Dedifferentiated amniotic fluid mesenchymal stem cell (primary cell): ENCODE measurements at regions not wholly inside any gene's neighbourhood (a gene's known extent, or its start where the extent isn't known, plus 50 kb on each side); places are given as distances from the start of the nearest gene placed in this dataset.

ENCODE experiments used
- DNase-seq: peaks from one replicate; pipeline ENCODE4 v3.0.0-alpha.2; 2016; ENCODE audit errors: extremely low spot score

DNA sequence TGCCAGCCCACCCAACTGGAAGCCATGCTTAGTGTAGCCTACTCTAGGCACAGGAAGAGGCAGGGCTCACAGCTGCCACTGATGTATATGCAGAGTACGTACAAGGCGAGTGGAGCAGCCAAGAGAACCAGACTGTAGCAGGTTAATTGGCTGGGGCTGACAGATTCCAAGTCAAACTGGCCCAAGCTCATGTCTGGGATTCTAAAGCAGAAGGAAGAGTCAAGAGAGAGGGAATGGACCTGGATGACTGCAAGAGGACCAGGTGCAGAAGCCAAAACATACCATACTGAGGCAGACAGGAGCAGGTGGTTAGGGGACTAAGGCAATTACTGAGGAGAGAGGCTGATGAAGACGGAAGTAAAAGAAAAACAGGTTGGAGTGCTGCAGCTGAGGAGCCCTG lies 51.3 kb upstream of the LRRN2 start:
- no peak for DNase-seq

DNA sequence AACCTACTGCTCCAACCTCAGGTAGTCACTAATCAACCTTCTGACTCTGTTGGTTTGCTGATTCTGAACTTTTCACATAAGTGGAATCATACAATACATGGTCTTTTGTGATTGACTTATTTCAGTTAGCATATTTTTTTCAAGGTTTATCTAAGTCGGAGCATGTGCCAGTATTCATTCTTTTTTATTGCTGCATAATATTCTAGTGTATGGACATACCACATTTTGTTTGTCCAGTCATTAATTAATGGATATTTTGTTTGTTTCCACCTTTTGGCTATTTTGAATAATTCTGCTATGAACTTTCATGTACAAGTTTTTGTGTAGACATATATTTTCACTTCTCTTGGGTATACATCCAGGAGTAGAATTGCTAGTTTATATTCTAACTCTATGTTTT lies 53.0 kb upstream of the LRRN2 start:
- DNase-seq, result no peak

DNA sequence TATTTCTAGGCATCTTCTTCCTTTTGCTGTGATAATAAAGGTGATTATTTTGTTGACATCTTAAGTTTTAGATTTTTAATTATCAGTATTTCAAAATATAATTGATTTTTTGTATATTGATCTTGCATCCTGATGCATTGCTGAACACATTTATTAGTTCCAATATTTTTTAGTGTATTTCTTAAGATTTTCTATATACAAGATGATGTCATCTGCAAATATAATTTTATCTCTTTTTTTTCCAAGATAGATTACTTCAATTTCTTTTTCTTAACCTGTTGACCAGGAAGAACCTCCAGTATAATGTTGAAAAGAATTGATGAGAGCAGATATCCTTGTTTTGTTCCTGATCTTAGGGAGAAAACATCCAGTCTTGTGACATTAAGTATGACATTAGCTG lies 54.8 kb upstream of the LRRN2 start:
- no peak for DNase-seq

DNA sequence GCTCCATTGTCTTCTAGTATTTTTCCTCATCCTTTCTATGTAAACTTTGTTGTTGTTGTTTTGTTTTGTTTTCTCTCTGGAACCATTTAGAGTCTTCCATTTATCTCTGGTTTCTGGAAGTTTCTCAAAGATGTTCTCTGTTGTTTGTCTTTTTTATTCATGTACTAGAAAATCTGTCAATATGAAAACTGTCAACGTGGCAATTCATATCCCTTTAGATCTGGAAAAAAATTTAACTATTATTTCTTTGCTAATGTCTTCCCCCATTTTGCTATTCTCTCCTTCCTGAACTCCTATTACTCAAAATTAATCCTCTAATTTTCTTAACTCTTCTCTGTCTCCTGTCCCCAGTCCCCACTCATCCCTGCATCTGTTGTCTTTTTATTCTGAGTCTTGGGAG lies 55.9 kb upstream of the LRRN2 start:
- no peak for DNase-seq

DNA sequence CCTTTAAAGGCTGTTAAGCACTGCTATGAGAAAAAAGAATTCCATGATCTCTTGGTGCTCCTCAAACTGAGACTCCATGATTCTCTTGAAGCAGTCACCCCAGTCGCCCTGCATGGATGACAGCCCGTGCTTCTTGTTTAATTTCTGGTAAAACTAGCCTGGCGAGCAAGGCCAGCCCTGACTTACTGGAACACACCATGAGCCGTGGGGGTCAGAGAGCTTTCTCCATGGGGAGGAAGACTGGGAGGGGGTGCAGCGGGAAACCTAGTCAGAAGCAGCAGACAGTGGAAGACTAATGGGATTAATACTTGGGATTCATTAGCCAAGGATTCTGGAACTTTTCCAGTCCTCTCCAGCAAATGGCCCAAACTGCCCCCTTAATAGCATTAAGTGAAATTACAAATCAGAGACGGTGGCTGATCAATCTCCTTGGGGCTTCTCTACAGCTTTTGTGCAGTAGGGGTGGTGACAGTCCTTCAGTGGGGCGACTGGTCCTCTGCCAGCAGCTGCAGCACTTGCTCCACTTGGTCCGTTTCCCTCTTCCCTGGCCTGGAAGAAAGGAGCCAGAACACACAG lies 57.2 kb upstream of the LRRN2 start:
- no peak for DNase-seq

DNA sequence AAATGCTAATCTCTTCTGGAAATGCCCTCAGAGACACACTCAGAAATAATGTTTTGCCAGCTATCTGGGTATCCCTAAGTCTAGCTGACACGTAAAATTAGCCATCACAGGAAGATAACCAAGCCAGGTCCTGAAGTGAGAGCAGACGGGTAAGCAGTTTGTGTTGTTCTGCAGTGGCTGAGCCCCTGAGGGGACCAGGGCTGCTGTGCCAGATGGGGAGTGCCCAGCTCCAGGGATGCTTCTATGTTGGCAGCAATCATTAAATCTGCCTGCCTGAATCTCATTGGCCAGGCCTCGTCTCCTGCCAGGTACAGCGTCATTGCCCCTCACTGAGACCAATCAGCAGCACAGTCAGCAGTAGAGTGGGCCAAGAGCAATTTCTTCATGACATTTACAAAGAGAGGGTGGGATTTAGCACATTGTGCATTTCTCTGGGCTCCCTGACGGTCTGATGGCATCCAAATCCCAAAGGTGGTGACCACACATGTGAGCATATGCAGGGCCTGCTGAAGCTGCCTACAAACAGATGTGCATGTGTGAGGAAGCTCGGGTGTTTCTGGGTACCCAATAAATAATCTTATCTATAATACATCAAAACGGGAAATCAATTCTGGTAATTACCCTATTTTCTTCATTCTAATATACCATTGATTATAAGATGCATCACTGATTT lies 58.7 kb upstream of the LRRN2 start:
- no peak for DNase-seq

DNA sequence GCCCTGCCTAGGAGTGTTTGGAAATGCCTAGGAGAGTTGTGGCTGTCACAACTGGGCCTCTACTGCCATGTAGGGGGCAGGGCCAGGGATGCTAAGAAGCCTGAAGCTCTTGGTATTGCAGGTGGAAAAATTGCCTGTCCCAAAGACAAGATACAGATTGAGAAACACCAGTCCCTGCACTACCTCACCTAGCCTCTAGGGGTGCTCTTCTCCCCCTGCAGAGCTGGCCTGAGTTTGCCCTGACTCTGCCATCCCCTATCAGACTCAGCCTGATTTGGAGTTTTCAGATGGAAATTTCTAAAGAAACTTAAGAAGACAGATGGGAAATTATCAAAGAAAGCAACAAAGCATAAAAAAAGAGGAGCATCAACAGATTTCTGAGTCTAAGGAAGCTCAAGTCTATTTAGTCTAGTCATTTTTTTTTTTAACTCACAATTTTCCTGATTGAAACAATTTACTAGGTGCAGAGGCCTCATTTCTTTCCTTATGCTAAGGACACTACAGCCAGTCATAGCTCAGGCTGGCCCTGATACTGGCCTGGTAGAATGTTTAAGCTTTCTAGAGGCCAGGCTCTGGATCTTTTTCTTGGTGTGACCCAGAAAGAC lies 61.4 kb upstream of the LRRN2 start:
- no peak for DNase-seq

DNA sequence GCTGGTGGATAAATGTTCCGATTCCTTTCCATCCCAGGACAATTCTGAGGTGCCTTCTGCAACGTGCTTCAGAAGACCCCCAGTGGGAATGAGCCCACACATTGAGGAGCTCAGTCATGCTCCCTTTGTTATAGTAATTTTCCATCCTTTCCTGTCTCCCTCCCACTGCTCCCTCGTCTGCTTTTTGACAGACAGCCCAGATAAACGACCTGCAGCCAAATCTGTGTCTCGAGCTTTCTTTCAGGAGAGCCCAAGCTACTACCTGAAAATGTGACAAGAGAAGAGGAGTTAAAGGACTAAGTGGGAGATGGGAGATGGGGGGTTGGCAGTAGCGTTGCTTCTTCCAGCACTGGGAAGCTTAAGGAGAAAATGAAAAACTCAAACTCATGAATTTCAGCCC lies 65.9 kb upstream of the LRRN2 start:
- no peak for DNase-seq

DNA sequence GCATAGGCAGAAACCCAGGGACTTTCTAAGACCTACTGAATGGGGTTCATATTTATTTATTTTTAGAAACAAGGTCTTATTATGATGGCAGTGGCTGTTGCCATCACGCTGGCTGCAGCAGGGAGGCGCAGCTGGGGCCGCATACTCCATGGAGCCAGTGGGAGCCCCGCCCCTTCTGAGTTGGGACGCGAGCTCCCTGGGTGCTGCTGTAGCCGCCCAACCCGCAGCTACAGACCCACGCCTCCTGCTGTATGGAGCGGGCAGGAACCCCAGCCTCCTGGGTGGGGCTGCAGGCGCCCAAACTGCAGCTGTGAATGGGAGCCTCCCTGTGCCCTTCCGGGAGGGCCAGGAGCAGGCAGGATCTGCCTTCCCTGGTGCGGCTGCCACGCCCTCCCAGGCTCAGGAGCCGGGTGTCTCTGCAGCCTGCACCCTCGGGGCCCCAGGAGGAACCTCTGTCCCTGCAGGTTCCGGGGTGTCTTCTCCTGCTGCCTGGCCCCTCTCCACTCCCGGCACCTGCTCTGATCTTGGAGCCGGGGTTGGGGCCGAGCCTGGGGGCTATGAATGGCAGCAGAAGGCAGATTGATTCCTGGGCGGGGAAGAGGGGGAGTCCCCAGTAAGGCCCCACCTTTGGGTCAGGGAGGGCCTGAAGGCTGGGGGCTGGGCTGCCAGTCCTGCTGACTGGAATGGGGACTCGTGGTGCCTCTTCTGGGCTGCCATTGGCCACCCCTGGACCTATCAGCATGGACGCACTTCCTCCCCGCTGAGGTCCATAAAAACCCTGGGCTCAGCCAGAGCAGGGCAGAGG lies 66.5 kb upstream of the LRRN2 start:
- no peak for DNase-seq

DNA sequence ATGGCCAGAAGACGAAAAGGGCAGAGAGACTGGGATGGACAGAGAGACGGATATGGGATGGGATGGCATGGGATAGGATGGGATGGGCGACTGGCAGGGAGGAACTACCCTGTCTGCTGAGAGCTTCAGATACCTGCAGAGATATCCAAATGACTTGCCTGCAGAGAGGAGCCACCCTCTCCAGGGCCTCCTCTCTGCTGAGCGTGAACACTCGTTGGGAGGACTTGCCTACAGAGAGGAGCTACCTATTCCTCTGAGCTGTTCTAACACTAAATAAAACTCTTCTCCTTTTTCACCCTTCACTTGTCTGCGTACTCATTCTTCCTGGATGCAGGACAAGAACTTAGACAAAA lies 67.1 kb upstream of the LRRN2 start:
- no peak for DNase-seq

DNA sequence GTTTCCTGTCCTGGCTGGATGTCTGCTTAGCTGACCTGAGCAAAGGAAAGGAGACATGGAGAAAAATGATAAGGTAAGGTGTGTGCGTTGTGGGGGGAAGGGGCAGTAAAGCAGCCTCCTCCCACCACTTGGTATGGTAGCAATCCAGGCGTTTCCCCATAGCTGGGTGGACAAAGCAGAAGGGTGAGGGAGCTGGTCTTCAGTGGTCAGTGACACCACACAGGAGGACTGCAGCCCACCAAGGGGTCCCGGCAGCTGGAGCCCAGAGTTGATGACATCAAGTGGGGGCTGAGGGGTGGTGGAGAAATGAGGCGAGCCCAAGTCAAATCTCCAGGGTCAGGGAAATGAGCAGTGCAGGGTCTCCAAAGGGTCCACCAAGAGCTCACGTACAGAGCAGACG lies 69.3 kb upstream of the LRRN2 start:
- no peak for DNase-seq

DNA sequence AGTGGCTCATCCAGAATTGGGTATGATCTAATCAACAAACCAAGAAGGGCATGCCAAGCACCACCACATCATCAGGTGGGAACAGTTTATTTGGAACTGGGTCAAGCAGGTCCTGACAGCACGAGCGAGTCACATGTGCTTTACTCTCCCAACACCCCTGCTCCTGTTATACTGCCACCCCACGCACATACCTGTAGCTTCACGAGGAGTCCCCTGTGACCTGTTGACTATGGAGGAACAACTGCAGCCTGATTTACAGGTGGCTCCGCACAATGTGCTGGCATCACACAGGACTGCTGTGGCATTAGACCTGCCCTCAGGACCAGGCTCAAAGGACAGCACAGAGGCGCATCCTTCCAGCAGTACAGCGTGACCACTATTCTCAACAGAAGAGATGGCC lies 70.8 kb upstream of the LRRN2 start:
- no peak for DNase-seq

DNA sequence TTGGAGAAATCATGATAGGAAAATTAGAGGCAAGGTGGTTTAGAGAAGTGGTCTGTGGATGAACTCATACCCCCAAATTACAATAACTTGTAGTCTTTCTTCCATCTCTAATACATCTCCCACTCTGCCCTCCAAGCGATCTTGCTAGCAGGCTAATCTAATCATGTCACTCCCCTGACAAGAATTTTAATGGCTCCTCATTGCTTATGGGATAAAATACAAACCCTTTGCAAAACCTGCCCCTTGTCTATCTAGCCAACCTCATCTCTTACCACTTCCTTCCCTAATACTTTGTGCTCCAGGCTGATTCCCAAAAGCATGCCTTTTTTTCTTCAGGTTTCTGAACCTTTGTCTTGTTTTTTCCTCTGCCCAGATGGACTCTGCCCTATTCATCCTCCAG lies 71.3 kb upstream of the LRRN2 start:
- DNase-seq, result no peak

DNA sequence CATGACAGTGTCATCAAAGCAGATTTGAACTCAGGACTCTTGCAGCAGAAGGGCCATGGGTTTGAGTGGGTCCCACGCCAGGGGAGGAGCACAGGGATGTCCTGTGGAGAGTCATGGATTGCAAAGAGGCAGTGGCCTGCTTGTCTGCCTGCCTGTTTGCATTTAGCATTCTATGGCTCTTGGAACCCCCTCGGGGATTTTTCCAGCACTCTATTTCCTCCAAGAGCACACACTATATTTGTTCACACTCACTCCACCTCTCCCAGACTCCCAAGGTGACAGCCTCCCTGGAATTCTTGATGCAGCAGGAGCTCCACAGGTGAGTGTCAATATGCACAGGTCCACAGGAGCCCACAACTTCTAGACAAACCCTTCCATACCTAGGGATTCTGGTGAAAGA lies 73.1 kb upstream of the LRRN2 start:
- DNase-seq, result no peak

DNA sequence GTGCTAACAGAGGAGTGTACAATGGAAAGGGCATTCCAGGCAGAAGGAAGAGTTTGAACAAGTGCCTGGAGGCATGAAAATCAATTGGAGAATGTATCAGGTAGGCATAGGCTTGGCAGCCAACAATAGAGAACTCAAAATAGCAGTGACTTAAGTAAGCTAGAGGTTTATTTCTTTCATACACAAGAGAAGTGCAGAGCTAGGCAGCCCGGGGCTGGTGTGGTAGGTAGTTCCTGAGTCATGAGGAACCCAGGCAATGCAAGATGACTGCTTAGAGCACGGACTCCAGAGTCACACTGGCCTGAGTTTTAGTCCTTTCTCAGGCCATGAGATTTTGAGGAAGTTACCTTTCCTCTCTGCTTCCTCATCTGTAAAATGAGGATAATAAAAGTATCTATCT lies 74.8 kb upstream of the LRRN2 start:
- no peak for DNase-seq

DNA sequence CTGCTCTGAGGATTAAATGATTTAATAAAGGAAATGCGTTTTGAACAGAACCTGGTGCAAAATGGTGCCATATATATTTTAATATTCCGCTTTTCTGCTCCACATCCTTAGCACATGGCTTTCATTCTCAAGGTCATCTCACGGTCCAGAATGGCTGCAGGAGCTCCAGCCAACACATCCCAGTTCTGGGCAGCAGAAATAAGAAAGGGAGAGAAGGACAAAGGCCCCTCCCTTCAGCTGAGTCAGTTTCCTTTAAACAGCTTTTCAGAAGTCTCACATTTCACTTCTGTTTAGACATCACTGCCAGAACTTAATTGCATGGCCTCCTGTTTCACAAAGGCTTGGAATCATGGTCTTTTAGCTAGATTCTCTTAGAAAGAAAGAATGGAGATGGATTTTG lies 75.2 kb upstream of the LRRN2 start:
- no peak for DNase-seq

DNA sequence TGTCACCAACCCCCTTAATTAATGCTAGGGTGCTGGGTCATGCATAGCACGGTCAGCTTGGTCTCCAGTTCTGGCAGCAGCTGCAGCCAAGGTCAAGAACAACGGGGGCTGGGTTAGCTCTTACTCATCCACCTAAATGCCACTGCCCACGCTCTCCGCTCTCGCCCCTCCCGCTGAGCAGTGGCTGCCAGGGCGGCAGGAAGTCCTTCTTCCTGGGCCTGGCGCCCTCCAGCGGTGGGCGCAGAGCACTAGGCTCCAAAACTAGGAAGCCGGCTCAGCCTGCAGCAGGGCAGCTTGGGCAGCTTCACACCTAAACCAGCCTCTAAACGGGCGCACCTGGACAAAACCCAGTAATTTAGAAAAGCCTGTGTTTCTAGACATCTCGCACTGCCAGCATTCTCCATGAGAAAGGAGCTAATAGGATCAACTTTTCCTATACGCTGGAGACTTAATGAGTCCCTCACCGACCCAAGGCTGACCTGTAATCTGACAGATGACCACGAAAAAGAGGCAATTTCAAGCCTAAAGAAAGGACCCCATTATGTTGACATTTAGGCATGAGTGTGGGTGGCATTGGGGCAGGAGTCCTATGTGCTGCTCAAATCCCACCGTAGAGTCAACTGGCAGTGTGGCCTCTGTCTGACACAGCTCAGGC lies 78.4 kb upstream of the LRRN2 start:
- DNase-seq, result peak; percentile 26

DNA sequence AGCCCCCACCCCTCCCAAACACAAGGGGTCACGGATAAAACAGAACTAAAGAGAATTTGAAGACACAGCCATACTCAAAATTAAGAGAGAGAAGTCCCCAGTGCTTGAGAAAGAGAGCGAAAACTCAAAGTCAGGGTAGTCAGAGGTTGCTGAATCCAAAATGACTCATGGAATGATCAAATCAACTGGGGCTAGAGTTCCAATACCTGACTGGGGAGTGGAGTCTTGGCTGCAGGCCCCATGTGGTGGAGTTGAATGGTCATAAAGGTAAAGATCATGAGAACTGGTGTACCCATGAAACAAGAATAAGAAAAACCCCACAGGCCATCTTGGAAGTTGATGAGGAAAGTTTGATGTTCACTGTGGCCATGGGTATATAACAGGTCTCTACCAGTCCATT lies 84.5 kb upstream of the LRRN2 start:
- no peak for DNase-seq

DNA sequence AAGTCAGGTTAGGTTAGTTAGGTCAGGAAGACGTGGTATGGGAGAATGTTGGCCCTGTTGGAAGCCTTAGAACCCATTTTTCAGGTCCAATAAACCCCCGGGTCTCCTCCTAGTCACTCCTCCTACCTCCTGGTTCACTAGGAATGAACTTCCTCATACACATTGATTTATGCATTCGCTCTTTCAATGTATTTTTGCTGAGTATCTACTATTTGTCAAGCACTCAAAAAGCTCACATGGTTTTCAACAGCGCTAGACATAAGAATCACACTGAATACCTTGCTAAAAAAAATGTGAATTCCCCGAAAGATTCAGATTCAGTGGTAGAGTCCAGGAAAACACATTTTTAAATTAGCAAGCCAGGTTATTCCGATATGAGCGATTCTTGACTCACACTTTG lies 85.8 kb upstream of the LRRN2 start:
- no peak for DNase-seq

DNA sequence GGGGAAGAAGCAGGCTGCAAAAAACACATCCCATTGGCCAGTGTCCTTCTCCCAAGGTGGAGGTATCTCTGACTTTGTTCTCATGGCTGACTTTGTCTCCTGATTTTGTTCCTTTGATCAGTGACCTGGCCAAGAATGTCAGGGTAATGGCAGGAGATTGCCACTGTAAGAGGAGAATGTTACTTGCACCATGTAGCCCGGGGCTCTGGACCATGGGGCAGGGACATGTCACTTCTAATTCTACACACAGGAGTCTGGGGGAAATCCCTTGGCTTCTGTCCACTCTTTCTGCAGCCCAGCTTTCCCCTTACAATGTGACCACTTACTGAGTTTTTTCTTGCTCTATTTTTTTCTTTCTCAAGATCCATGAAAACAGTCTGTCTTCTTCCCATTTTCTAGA lies 87.7 kb upstream of the LRRN2 start:
- DNase-seq, result no peak

DNA sequence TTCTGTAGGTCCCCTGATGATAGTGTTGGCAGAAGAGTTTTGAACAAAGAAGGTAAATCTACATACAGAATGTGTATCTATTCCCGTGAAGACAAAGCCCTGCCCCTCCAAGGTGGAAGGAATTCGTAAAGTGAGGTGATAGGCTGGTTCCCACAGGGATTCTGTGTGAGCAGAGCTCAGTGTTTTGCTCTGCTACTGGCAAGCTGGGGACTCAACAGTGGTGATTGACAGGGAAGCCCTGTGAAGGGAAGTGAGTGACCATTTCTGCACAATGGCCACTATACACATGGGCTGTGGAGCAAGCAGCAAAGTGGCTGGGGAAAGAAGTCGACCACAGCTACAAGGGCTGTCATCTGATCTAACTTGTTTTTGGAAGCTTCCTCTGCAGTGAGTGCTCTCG lies 90.0 kb upstream of the LRRN2 start:
- DNase-seq, result no peak

DNA sequence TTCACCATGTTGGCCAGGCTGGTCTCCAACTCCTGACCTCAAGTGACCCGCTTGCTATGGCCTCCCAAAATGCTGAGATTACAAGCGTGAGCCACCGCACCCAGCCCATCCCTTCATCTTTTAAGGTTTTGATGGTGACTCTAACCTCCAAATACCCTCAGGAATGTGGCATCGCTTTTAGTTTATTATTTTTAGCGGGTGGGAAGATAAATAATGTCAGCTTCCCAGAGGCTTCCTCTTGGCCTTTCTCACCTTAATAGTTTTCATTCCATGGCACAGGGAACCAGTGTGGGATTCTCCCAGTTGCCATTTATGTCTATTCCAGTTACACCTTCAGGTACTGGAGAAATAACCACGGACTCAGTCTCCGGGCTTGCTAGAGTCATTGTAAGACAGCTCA lies 92.1 kb upstream of the LRRN2 start:
- DNase-seq, result no peak

DNA sequence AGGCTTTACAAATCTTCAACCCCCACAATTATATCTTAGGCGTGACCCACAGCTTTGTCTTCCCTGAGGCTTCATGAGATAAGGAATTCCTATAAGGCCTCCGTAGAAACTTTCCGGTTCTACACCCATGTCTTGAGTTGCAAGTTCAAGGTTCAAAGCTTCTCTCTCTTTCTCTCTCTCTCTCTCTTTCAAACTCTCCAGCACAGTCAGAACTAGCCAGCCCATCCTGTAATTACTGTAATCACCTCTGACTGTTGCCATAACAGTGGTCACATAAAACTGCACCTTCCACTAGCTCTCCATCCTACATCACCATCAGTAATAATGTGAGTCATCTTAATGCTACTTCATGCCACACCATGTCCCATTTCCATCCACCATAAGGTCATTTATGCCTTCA lies 90.0 kb upstream of the NFASC start:
- no peak for DNase-seq
